Umbilical cord (tissue), 1 donor: ENCODE measurements at regions not wholly inside any gene's neighbourhood (a gene's known extent, or its start where the extent isn't known, plus 50 kb on each side); places are given as distances from the start of the nearest gene placed in this dataset.
"Not testable (repeated sequence)": the region's sequence is repeated elsewhere in the genome, so short reads cannot be mapped to it uniquely, and the experiment has no call there.

ENCODE experiments used
- DNase-seq: peaks from one replicate; pipeline ENCODE4 v3.0.0-alpha.2; 2015; ENCODE audit warnings: low spot score

DNA sequence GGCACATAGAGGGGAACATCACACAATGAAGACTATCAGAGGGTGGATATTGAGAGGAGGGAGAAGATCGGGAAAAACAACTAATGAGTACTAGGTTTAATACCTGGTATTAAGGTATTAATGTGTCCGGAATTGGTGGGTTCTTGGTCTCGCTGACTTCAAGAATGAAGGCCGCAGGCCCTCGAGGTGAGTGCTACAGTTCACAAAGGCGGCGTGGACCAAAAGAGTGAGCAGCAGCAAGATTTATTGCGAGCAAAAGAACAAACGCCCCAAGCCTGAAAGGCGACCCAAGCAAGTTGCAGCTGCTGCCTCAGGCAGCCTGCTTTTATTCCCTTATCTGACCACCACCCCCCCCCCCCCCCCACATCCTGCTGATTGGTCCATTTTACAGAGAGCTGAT is 2022.8 kb downstream of the NCAM2 start:
- no peak for DNase-seq

DNA sequence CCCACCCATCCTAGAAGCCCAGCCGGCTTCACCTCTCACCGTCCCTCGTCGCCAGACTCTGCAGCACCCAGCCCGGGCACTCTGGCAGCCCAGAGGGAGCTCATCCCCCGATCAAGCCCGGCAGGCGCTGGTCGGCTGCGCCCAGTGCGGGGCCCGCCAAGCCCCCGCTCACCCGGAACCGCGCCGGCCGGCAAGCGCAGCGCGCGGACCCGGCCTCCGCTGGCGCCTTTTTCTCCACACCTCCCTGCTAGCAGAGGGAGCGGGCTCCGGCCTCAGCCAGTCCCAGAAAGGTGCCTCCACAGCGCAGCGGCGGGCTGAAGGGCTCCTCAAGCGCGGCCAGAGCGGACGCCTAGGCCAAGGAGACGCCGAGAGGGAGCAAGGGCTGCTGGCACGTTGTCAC is 2023.3 kb downstream of the NCAM2 start:
- no peak for DNase-seq

DNA sequence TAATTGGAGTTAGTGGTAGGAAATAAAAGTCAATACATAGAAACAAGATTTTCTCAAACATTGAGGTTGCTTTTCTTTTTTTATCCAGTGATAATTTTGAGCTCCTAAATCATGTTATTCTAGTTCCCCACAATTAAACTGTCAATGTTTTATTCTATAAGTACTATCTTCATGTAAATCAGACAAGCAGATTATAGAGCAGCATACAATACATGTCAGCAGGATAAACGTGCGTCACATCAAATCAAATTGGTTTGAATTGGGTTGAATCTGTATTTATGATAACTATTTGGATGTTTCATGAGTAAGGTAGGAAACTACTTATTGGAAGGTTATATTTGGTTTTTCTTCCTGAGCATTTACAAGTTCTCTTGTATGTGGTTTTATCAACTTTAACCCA is 2028.7 kb downstream of the NCAM2 start:
- DNase-seq, result no peak

DNA sequence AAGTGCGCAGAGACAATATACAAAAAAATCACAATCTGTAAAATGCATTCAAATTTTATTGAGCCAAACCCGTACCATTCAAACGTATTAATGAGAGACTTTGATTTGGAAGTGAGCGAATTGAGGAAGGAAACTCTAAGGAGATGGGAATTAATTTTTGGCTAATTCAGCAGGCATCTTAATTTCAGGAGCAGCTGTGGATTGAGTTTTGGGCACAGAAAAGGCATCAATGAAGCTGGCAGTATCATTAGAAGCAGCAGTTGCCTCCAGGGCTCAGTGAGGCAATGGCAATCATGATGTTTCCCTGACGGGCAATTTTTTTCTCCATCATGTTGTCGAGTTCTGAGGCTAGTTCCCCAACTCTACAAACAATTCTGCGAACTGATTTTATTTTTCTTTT is 2041.6 kb downstream of the NCAM2 start:
- DNase-seq, result no peak

DNA sequence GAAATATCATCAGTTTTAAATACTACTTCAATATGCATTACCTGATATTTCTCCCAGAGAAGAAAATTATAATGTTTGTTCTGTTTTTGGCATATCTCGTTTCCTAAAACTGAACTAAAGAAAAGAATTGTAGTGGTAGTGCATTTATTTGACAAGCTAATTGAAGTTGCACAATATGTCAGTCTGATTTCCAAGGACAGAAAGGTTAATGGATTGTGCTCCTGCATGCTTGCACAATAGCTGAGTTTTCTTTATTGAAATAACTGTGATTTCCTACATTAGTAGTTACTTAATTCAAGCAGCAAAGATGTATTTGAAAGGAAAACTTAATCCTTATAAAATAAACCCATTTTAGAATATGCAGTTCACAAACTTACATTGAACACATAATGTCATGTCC is 2047.7 kb downstream of the NCAM2 start:
- no peak for DNase-seq

DNA sequence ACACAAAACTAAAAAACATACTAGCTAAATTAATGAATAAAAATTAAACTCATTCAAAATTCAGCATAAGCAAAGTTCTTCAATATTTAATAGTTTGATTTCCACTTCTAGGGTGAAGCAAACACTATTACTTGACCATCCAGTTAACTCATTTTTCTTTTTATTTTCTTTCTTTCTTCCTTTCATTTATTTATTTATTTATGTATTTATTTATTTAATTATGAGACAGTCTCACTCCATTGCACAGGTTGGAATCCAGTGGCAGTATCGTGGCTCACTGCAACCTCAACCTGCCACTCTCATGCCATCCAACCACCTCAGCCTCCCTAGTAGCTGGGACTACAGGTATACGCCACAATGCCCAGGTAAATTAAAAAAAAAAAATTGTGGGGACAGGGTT is 2069.5 kb downstream of the NCAM2 start:
- DNase-seq, result no peak

DNA sequence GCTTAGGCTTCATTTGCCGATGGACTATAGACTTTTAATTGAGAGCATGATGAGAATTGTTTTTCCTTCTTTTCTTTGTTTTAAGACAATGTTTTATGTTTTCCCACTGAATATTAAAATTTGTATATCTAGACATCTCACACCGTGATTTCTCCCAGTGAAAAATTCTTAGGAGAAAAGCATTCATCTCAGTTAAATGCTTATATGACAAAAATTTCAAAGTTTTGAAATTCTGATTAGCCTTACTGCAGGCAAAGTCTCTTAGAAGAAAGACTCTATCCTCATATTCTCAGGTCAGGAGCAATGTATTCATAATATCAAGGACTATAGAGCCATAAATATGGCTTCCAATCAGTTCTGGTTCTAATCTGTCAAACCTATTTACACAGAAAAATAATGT is 2085.0 kb downstream of the NCAM2 start:
- DNase-seq, result no peak

DNA sequence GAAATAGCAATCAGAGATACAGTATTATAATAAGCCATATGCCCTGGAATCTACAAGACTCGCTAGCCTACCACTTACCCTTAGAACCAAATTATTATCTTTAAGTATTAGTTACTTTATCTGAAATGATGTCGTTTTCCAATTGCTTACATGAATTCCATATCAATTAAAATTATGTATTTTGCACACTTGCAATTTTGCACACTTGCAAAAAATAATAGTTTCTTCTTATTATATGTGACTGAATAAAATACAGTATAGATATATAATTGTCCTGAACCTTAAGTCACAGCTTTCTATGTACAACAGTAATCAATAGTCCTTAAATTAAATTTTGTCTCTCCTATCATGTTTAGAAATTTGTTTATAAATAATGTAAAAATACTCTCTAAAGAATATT is 2095.1 kb downstream of the NCAM2 start:
- DNase-seq, result no peak

DNA sequence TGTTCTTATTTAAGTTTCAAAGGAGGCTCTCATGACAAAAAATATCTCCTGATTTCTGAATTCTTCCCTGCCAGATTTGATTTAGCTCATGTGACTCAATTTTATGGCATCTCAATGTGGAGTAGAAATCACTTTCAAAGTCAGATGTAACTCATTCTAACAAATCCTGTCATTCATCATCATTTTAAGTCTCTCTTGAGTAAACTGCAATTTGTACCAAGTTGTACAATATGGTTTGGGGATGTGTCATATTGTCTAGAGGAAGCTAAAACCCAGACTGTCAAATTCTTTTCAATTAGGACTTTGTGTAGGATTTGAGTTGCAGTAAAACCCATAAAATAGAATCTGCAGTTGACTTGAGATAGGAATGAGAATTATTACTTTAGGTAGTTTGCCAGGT is 2101.0 kb downstream of the NCAM2 start:
- no peak for DNase-seq

DNA sequence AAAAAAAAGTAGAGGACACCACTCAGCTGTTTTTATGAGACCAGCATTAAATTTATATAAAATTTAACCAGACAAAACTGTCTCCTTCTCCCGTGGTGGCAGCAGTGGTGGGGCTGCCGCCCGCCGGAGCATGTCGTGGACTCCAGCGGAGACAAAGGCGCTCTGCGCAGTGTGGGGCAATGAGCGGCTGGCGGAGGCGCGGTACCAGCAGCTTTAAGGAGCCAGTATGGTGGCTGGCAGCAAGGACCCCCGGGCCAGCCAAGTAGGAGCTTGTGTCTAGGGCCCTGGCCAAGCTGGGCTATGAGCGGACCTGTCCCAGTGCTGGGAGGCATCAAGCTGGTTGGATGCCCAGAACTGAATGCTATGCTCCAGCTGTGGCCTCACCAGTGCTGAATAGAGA is 2102.9 kb downstream of the NCAM2 start:
- DNase-seq, result no peak

DNA sequence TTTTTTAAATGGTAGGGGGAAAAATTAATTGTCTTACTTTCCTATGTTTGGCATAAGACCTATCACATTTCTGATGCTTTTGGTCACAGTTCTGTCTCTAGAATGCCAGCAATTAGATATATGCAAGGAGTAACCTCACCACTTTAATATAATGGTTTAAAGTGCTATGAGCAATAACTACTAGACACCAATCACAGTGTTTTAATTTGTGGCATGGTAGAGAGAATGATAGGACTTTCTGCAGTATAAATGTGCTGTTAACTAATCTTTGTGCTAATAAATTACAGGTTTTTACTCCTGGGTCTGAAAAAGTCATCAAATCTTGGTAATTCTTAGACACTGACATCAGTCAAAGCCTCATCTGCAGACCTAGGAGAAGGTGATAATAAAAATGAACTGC is 2110.3 kb downstream of the NCAM2 start:
- no peak for DNase-seq

DNA sequence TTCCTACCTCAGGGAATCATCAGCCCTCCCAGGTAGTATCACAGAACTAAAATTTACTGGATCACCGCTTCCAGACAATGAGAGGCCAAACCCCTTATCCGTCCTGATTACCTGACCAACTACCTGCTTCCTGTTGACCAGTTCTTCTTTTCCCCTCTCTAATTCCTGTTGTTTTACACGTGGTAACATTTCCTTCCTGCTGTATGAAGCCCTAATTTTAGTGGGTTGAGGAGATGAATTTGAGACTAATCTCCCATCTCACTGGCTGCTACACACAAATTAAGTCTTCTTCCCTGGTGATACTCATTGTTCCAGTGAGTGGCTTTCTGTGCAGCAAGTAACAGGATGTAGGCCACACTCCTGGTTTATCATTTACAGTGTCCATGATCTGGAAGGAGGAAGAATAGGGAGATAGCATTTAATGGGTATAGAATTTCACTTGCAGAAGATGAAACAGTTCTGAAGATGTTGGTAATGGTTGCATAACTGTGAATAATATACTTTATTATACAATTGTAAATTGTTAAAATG is 2112.9 kb downstream of the NCAM2 start:
- DNase-seq, result no peak

DNA sequence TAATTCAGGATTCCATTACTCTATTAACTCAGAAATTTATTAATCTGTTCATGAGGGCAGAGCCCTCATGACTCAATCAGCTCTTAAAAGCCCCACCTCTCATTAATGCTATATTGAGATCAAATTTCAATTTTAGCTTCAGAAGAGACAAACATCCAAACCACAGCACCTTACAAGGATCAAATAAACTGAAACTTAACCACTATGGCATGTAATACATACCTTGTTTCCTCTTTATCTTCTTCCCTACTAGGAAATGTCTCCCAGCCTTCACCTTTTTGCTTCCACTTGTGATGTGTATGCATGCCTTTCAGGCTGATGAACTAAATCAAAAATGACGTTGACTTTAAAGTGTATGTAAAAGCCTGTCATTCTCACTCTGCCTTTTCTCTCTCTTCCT is 2121.3 kb downstream of the NCAM2 start:
- DNase-seq, result no peak

DNA sequence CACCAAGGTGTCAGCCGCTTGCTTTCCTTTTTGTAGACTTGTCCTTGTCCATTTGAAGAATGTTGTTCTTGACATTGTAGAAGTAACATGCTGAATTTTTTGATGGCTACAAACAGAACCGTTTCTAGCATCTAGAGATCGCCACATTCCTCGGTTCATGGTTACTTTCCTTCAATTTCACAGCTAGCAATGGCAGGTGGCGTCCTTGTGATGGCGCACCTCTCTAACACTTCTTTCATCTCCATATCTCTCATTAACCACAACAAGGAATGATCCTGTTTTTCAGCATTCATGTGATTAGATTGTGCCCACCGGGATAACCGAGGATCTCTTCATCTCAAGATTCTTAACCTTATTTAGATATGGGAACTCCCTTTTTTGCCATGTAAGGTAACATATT is 2129.8 kb downstream of the NCAM2 start:
- no peak for DNase-seq

DNA sequence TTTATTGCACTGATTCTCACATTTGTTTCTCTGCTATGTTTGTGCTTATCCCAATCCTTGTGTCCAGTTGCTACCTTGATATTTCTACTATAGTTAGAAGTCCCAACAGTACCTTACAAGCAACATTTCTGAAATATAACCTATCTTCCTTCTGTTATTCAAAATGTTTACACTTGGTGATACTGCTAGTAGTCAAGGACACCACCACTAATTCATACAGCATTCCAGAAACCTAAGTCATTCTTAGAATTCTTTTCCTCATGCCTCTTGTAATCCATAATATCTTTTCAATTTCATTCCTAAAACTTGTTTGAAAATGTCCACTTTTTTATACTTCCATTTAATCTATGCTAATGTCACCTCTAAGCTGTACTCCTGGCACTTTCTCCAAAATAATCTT is 2132.1 kb downstream of the NCAM2 start:
- DNase-seq, result no peak

DNA sequence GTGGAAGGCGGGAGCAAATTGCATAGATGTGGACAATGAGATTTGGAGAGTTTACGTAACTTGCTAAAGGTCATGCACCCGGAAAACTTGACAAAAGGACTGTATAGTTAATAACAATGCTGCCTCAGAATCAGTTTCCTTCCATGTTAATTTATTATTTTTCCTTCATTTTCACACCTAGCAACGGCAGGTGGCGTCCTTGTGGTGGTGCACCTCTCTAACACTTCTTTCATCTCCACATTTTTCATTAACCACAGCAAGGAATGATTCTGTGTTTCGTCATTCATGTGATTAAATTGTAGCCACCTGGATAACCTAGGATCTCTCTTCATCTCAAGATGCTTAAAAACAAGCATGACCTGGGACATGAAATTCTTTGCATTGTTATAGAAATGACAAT is 2133.0 kb downstream of the NCAM2 start:
- no peak for DNase-seq

DNA sequence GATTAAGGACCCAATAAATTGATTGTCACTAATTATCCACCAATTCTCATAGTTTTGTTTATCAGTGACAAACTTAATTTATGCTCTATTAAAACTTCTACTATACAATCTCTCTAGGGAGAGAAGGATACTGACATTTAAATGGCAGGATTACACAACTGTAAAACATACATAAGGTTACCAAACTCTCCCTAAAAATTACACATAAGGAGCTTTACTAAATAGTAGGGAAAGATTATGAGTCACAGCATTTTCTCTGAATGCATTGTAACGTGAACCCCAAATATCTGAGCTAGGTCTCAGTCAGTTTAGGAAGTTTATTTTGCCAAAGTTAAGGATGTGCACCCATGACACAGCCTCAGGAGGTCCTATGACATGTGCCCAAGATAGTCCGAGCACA is 2140.6 kb downstream of the NCAM2 start:
- no peak for DNase-seq

DNA sequence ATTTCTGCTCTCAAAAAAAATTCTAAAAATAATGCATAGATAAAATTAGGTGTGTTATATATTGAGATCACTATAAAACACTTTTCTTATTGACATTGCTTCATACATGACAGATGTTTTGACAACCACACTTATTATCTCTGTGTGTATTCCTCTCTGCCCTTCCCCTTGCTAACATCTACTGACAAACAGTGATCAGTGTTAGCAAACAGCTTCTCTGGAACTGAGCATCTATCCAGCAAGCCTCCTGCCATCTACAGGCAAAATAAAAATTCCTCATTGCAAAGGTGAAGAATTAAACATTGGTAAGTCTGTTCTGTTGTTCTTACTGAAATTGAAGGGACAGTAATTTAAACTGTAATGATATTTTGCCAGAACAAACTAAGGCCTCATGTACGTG is 2153.9 kb downstream of the NCAM2 start:
- DNase-seq, result no peak

DNA sequence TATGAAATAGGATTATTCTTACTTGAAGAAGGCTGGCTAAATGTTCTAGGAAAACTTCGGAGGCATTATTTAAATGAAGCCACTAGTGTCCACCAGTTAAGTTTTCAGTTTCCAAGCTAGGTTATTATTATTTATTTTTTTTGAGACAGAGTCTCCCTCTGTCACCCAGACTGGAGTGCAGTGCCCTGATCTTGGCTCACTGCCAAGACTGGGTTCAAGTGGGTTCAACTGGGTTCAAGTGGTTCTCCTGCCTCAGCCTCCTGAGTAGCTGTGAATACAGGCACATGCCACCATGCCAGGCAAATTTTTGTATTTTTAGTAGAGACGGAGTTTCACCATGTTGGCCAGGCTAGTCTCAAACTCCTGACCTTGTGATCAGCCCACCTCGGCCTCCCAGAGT is 2155.6 kb downstream of the NCAM2 start:
- DNase-seq, result not testable (repeated sequence)

DNA sequence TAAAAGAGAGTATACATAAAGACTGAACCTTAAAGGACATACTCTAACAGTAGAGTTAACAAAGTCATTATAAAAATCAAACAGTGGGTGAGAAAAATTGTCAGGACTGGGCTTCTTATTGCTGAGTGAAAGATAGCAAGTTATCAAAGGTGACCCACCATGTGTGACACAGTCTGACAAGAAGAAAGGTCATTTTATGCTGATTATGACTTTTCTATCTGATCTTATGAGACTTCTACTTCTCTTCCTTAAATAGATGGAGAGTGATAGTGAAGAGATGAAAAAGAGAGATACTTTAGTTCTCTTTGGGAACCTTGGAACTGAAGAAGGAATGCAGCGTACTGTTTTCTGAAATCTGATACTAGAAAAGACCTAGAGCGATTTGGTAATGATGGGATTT is 2157.1 kb downstream of the NCAM2 start:
- DNase-seq, result no peak

DNA sequence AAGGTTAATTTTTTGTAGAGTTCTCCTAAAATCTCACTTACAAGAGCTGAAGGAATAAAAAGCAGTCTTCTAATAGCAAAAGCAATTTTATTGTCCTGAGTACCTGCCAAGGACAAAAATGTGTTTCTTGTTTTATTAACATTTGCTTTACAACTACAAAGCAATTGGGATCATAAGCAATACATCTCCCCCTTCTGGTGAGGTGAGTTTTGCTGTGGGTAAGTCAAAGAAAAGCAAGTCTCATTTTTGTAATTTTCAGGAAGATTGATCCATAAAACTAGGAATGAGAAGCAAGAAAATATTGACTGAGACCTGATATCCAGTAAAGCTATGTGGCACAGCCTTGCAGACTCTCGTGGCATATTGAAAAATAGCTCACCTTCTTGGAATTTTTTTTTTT is 2162.7 kb downstream of the NCAM2 start:
- no peak for DNase-seq

DNA sequence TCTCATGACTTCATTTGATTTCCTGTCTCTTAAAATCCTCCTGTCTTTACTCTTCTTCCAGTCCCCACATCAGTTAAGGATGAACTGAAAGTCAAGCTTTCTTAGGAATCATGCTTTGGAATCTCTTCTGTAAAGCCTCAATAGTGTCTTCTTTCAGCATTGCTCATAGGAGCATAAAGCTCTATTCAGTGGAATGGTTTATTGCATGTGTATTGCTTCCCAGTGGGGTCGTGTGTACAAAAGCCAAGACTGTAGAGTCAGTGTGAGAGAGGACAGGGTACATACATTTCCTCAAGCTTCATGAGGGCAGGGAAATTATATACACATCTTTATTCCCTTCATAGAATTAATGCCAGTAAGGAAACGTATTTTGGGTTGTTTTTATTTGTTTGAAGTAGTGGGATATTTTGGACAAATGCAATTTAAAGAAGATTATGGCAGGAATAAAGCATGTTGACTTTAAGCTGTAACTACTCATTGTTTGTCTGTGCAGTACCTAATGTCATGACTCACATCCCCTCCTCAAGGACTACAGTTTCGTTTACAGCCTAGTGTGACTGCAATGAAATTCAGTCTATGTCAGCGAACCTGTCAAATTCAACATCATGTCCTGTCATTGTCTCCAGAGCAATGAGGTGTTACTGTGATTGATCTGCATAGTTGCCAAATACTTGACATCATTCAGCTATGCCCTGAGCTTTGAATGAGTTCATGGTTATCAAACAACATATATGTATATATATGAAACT is 2164.2 kb downstream of the NCAM2 start:
- no peak for DNase-seq
